Vagina (tissue), 2 donors: ENCODE measurements at regions not wholly inside any gene's neighbourhood (a gene's known extent, or its start where the extent isn't known, plus 50 kb on each side); places are given as distances from the start of the nearest gene placed in this dataset.

ENCODE experiments used
- POLR2A ChIP-seq, 2 donors: fragments of 450-650 bp; IDR thresholded peaks; one replicate each; pipeline ENCODE4 v1.6.1; 2017; ENCODE audit warnings: antibody characterized with exemption in 2 of 2, mild to moderate bottlenecking in 2 of 2, moderate library complexity in 2 of 2
- POLR2AphosphoS5 ChIP-seq, 2 donors: sonication (generic); formaldehyde crosslinking; IDR thresholded peaks; one replicate each; pipeline ENCODE4 v1.9.0; 2017; ENCODE audit warnings: antibody characterized with exemption in 2 of 2, mild to moderate bottlenecking in 2 of 2, low read depth in 1 of 2; ENCODE audit not compliant: insufficient read depth in 1 of 2
- TF ChIP-seq, protein P1 (sequence below), 3 experiments: fragments of 450-650 bp in 2 of 3; fragments of 200-600 bp in 1 of 3; sonication (generic) in 1 of 3; IDR thresholded peaks; one replicate each; pipeline ENCODE4 v1.5.1; 2017 to 2019; ENCODE audit warnings: antibody characterized with exemption in 3 of 3, mild to moderate bottlenecking in 2 of 3, moderate library complexity in 2 of 3

DNA sequence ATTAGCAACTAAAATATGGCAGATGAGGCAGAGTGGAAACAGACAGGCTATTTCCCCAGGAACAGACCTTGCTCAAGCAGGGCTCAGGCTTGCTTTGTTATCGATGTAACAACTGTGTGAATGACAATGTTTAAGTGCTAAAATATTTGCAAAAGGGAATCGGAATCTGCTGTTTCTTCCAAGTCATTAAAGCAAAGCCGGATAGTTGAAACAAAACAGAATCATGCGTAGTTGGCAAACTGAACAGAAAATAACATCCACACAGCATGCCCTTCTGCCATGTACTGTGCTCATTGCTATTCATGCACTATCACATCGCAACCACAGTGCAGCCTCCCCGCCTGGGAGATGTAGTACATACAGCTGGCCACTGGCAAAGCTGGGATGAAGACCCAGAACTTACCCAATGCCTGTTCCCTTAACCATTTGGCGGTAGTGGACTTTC, 799.1 kb downstream of the DIAPH3 start:
- TF ChIP-seq, protein P1, sequence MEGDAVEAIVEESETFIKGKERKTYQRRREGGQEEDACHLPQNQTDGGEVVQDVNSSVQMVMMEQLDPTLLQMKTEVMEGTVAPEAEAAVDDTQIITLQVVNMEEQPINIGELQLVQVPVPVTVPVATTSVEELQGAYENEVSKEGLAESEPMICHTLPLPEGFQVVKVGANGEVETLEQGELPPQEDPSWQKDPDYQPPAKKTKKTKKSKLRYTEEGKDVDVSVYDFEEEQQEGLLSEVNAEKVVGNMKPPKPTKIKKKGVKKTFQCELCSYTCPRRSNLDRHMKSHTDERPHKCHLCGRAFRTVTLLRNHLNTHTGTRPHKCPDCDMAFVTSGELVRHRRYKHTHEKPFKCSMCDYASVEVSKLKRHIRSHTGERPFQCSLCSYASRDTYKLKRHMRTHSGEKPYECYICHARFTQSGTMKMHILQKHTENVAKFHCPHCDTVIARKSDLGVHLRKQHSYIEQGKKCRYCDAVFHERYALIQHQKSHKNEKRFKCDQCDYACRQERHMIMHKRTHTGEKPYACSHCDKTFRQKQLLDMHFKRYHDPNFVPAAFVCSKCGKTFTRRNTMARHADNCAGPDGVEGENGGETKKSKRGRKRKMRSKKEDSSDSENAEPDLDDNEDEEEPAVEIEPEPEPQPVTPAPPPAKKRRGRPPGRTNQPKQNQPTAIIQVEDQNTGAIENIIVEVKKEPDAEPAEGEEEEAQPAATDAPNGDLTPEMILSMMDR (IDR thresholded peaks at IDR 0.05), result no peak
- TF ChIP-seq POLR2AphosphoS5 (IDR thresholded peaks at IDR 0.05; ENCODE audit: insufficient read depth in 1 of 2, low read depth in 1 of 2) (no peak), POLR2A (IDR thresholded peaks at IDR 0.05) (no peak)
